CD4-positive, CD25-positive, alpha-beta regulatory T cell (primary cell): ENCODE measurements at regions not wholly inside any gene's neighbourhood (a gene's known extent, or its start where the extent isn't known, plus 50 kb on each side); places are given as distances from the start of the nearest gene placed in this dataset.

Experiments
- ATAC-seq, 2 donors: fragments of 150-1000 bp; cut with Tn5 transposase; one replicate each; pipeline ENCODE4 v1.10.0; 2021; ENCODE audit warnings: low read depth in 2 of 2, moderate number of reproducible peaks in 2 of 2, moderate library complexity in 1 of 2
- DNase-seq, 3 donors: peaks; one replicate each; pipeline versions ENCODE4 v3.0.0 to v3.0.0-alpha.2; 2012 to 2022; ENCODE audit warnings: mixed read lengths in 1 of 3
- H3K27ac ChIP-seq: one replicate; pipeline ENCODE4 v1.7.0; 2013; ENCODE audit warnings: mild to moderate bottlenecking, low read length; ENCODE audit not compliant: insufficient read depth, poor library complexity, severe bottlenecking
- H3K27me3 ChIP-seq: one replicate; pipeline ENCODE4 v1.7.0; 2013; ENCODE audit warnings: low read length; ENCODE audit not compliant: control insufficient read depth, insufficient read depth
- H3K36me3 ChIP-seq: one replicate; pipeline ENCODE4 v1.7.0; 2013; ENCODE audit warnings: mild to moderate bottlenecking, low read length, moderate library complexity; ENCODE audit not compliant: control insufficient read depth, insufficient read depth
- H3K4me1 ChIP-seq: 2 replicates; pipeline ENCODE4 v1.7.0; 2013; ENCODE audit warnings: mild to moderate bottlenecking, low read length; ENCODE audit not compliant: insufficient read depth, control insufficient read depth, poor library complexity, severe bottlenecking
- H3K4me3 ChIP-seq: one replicate; pipeline ENCODE4 v1.7.0; 2013; ENCODE audit warnings: low read depth, mild to moderate bottlenecking, low read length, moderate library complexity
- H3K9me3 ChIP-seq, 2 experiments: 1 replicate in 1 of 2; 2 replicates in 1 of 2; pipeline ENCODE4 v1.7.0; 2013; ENCODE audit warnings: low read length in 2 of 2, mild to moderate bottlenecking in 1 of 2, moderate library complexity in 1 of 2; ENCODE audit not compliant: control insufficient read depth in 2 of 2
- H3K27ac Mint-ChIP-seq, 3 donors: one replicate each; pipeline ENCODE4 v1.8.0; 2020 to 2022; ENCODE audit warnings: mild to moderate bottlenecking in 3 of 3, mixed read lengths in 3 of 3, moderate library complexity in 2 of 3
- H3K27me3 Mint-ChIP-seq: one replicate; pipeline ENCODE4 v1.8.0; 2022; ENCODE audit warnings: mild to moderate bottlenecking, mixed read lengths
- H3K36me3 Mint-ChIP-seq: one replicate; pipeline ENCODE4 v1.8.0; 2020; ENCODE audit warnings: mixed read lengths
- H3K4me1 Mint-ChIP-seq, 4 donors: one replicate each; pipeline ENCODE4 v1.8.0; 2020 to 2022; ENCODE audit warnings: mixed read lengths in 4 of 4, mild to moderate bottlenecking in 1 of 4
- H3K4me3 Mint-ChIP-seq, 4 donors: one replicate each; pipeline ENCODE4 v1.8.0; 2020 to 2022; ENCODE audit warnings: mild to moderate bottlenecking in 4 of 4, mixed read lengths in 4 of 4, moderate library complexity in 3 of 4
- H3K9me3 Mint-ChIP-seq, 7 donors: one replicate each; pipeline ENCODE4 v1.8.0; 2020 to 2022; ENCODE audit warnings: mixed read lengths in 7 of 7, mild to moderate bottlenecking in 3 of 7, moderate library complexity in 2 of 7

DNA sequence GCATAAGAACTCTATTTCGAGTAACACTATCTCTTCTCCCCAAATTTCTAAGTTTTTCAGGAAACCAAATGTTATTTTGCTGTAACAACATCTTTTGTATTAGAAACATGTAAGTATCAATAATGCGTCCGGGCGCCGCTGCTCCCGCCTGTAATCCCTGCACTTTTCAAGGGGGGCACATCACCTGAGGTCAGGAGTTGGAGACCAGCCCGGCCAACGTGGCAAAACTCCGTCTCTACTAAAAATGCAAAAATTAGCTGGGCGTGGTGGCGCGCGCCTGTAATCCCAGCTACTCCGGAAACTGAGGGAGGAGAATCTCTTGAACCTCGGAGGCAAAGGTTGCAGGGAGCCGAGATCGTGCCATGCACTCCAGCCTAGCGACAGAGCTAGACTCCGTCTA, 881.1 kb upstream of the NUDT12 start:
- DNase-seq (no peak), ATAC-seq (no peak)
- H3K27me3 Mint-ChIP-seq, result no peaks in the 10 kb centered on the region
- no peaks in the 10 kb centered on the region for H3K4me1 Mint-ChIP-seq
- H3K36me3 Mint-ChIP-seq, result no peaks in the 10 kb centered on the region
- H3K27ac Mint-ChIP-seq, result no peak overlapping the region
- Histone ChIP-seq H3K4me3 (no peak overlapping the region), H3K36me3 (no peaks in the 10 kb centered on the region), H3K27me3 (no peaks in the 10 kb centered on the region), H3K9me3 (no peaks in the 10 kb centered on the region), H3K4me1 (no peaks in the 10 kb centered on the region), H3K27ac (no peak overlapping the region)
- peaks cover 0 to 13% (median 10%) of the 10 kb centered on the region in 7 donors for H3K9me3 Mint-ChIP-seq
- H3K4me3 Mint-ChIP-seq, result no peak overlapping the region

- Histone ChIP-seq H3K27ac (no peak overlapping the region), H3K36me3 (no peaks in the 10 kb centered on the region), H3K27me3 (no peaks in the 10 kb centered on the region), H3K4me3 (no peak overlapping the region), H3K9me3 (no peaks in the 10 kb centered on the region), H3K4me1 (no peaks in the 10 kb centered on the region)
- Mint-ChIP-seq H3K27ac (no peak overlapping the region), H3K4me3 (no peak overlapping the region), H3K27me3 (no peaks in the 10 kb centered on the region), H3K36me3 (no peaks in the 10 kb centered on the region), H3K4me1 (no peaks in the 10 kb centered on the region), H3K9me3 (peaks cover 0 to 5% (median 0%) of the 10 kb centered on the region in 7 donors)
- DNase-seq, result no peak
- no peak for ATAC-seq
Measured at GRCh38 chr5:104431981-104432380, 869.4 kb upstream of the NUDT12 start.

DNA sequence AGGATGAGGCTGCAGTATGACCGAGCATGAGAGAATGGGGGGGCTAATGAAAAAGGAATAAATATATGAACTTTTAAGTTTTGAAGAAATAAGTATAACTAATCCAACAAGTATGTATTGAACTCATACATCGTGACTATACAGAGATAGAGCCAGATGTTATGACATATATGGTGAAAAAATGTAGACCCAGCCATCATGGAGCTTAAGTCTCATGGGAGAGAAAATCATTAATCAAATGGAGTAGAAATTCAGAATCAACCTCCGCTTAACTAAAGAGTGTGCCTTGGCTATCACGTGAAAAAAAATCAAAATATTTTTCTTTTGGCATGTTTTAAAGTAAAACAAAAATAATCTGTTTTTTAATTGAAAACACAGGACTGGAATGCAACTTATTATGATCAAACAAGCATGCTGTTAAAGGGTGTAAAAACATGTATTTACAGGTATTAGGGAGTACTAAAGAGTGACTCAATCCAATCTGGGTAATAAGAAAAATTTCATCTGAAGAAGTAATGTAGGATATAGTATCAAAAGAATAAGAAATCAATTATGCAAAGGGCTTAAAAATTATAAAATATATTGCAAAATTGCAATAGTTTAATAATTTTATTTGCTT, 868.5 kb upstream of the NUDT12 start:
- no peak for DNase-seq
- no peak for ATAC-seq
- no peaks in the 10 kb centered on the region for H3K9me3 ChIP-seq
- Mint-ChIP-seq H3K27me3 (no peaks in the 10 kb centered on the region), H3K4me3 (no peak overlapping the region), H3K4me1 (no peaks in the 10 kb centered on the region), H3K9me3 (peaks cover 0 to 5% (median 2%) of the 10 kb centered on the region in 7 donors), H3K27ac (no peak overlapping the region), H3K36me3 (no peaks in the 10 kb centered on the region)
- no peaks in the 10 kb centered on the region for H3K27me3 ChIP-seq
- no peak overlapping the region for H3K27ac ChIP-seq
- no peaks in the 10 kb centered on the region for H3K4me1 ChIP-seq
- no peak overlapping the region for H3K4me3 ChIP-seq
- H3K36me3 ChIP-seq, result no peaks in the 10 kb centered on the region

DNA sequence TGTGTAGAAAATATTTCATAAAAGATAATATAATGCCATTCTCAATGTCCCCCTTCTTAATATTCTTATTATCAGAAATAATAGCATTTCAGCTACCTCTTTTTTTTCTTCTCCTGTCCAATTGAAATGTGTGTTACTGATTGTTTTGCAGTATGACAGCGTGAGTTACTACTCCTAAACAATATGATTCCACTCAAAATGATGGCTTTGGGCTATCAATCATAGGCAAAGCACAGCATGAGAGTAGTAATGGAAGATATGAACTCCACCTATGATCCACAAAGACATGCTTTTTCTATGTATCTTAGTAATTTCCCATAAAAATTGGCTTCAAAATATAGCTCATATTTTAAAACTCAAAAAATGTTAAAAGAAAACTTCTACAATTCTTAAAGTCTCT, 867.3 kb upstream of the NUDT12 start:
- H3K4me1 ChIP-seq, result no peaks in the 10 kb centered on the region
- H3K36me3 Mint-ChIP-seq, result no peaks in the 10 kb centered on the region
- no peaks in the 10 kb centered on the region for H3K36me3 ChIP-seq
- no peaks in the 10 kb centered on the region for H3K9me3 ChIP-seq
- H3K4me3 ChIP-seq, result no peak overlapping the region
- H3K27me3 ChIP-seq, result no peaks in the 10 kb centered on the region
- H3K4me3 Mint-ChIP-seq, result no peak overlapping the region
- H3K4me1 Mint-ChIP-seq, result no peaks in the 10 kb centered on the region
- no peak for DNase-seq
- H3K27ac Mint-ChIP-seq, result no peak overlapping the region
- peaks cover 0 to 7% (median 2%) of the 10 kb centered on the region in 7 donors for H3K9me3 Mint-ChIP-seq
- no peaks in the 10 kb centered on the region for H3K27me3 Mint-ChIP-seq
- no peak for ATAC-seq
- no peak overlapping the region for H3K27ac ChIP-seq

GRCh38 chr5:104421431-104421830, 858.8 kb upstream of the NUDT12 start:
- no peaks in the 10 kb centered on the region for H3K27me3 ChIP-seq
- H3K36me3 ChIP-seq, result no peaks in the 10 kb centered on the region
- H3K4me3 ChIP-seq, result no peak overlapping the region
- Mint-ChIP-seq H3K27ac (no peak overlapping the region), H3K36me3 (no peaks in the 10 kb centered on the region), H3K9me3 (peaks cover 5 to 18% (median 7%) of the 10 kb centered on the region in 7 donors), H3K4me3 (no peak overlapping the region), H3K27me3 (no peaks in the 10 kb centered on the region), H3K4me1 (no peaks in the 10 kb centered on the region)
- DNase-seq (no peak), ATAC-seq (no peak)
- peaks cover 0 to 5% of the 10 kb centered on the region in 2 experiments for H3K9me3 ChIP-seq
- no peaks in the 10 kb centered on the region for H3K4me1 ChIP-seq
- H3K27ac ChIP-seq, result no peak overlapping the region

- peaks cover 0 to 3% of the 10 kb centered on the region in 2 experiments for H3K9me3 ChIP-seq
- no peaks in the 10 kb centered on the region for H3K4me1 ChIP-seq
- no peak overlapping the region for H3K27ac ChIP-seq
- Mint-ChIP-seq H3K4me1 (no peaks in the 10 kb centered on the region), H3K9me3 (peaks cover 0 to 27% (median 7%) of the 10 kb centered on the region in 7 donors), H3K36me3 (no peaks in the 10 kb centered on the region), H3K27me3 (no peaks in the 10 kb centered on the region), H3K4me3 (no peak overlapping the region), H3K27ac (no peak overlapping the region)
- H3K36me3 ChIP-seq, result no peaks in the 10 kb centered on the region
- H3K27me3 ChIP-seq, result no peaks in the 10 kb centered on the region
- no peak overlapping the region for H3K4me3 ChIP-seq
- no peak for DNase-seq
- ATAC-seq, result no peak
Measured at GRCh38 chr5:104418056-104418455, 855.5 kb upstream of the NUDT12 start.

GRCh38 chr5:104412649-104413240, 850.2 kb upstream of the NUDT12 start:
- Histone ChIP-seq H3K36me3 (no peaks in the 10 kb centered on the region), H3K27ac (no peak overlapping the region), H3K9me3 (no peaks in the 10 kb centered on the region), H3K27me3 (no peaks in the 10 kb centered on the region), H3K4me3 (no peak overlapping the region), H3K4me1 (no peaks in the 10 kb centered on the region)
- DNase-seq (no peak), ATAC-seq (no peak)
- no peaks in the 10 kb centered on the region for H3K36me3 Mint-ChIP-seq
- H3K27me3 Mint-ChIP-seq, result no peaks in the 10 kb centered on the region
- no peak overlapping the region for H3K27ac Mint-ChIP-seq
- no peaks in the 10 kb centered on the region for H3K4me1 Mint-ChIP-seq
- peaks cover 0 to 17% (median 4%) of the 10 kb centered on the region in 7 donors for H3K9me3 Mint-ChIP-seq
- H3K4me3 Mint-ChIP-seq, result no peak overlapping the region

DNA sequence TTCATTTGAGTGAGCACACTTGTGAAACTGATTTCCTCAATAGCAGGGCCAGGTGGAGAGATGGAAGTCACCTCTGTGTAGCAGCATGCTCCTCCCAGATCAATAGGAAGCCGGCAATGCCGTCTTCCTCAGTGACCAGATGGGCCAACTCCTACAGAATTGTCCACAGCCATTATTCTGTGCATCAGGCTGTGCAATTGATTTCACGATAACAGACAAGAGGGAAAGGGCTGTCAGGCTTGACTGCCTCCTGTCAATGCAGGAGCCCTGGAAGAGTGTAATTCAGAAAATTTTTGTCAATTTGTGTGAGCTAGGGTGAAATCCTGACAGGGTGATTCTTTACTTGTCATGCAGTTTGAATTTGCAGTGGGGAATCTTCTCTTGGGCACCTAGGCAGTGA, 838.4 kb upstream of the NUDT12 start:
- H3K4me1 ChIP-seq, result no peaks in the 10 kb centered on the region
- Mint-ChIP-seq H3K4me1 (no peaks in the 10 kb centered on the region), H3K4me3 (no peak overlapping the region), H3K27ac (no peak overlapping the region), H3K36me3 (no peaks in the 10 kb centered on the region), H3K9me3 (peaks cover 4 to 25% (median 7%) of the 10 kb centered on the region in 7 donors), H3K27me3 (no peaks in the 10 kb centered on the region)
- peaks cover 0 to 2% of the 10 kb centered on the region in 2 experiments for H3K9me3 ChIP-seq
- H3K4me3 ChIP-seq, result no peak overlapping the region
- DNase-seq, result no peak
- no peak overlapping the region for H3K27ac ChIP-seq
- no peak for ATAC-seq
- no peaks in the 10 kb centered on the region for H3K27me3 ChIP-seq
- H3K36me3 ChIP-seq, result no peaks in the 10 kb centered on the region
